ENCODE measurements at regions not wholly inside any gene's neighbourhood (a gene's known extent, or its start where the extent isn't known, plus 50 kb on each side); places are given as distances from the start of the nearest gene placed in this dataset.

DNA sequence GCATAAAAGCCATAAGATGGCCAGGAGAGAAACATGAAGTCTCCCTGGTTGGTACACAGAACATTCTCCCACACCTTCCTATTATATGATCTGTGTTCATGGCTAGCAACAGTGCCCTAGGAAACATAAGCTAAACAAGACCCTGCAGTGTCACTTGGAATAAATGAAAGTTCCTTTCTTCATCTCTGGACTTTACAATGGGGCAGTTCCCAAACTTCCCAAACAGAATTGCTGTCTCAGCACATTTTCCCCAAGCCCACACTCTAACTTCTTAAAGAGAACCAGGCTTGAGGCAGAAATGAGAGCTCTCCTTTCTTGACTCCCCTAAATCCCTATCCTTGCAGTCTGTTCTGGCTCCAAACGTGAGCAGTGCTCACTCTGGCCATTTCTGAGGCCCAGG lies 173.2 kb upstream of the CREB1 start:
- TF ChIP-seq, protein P1, sequence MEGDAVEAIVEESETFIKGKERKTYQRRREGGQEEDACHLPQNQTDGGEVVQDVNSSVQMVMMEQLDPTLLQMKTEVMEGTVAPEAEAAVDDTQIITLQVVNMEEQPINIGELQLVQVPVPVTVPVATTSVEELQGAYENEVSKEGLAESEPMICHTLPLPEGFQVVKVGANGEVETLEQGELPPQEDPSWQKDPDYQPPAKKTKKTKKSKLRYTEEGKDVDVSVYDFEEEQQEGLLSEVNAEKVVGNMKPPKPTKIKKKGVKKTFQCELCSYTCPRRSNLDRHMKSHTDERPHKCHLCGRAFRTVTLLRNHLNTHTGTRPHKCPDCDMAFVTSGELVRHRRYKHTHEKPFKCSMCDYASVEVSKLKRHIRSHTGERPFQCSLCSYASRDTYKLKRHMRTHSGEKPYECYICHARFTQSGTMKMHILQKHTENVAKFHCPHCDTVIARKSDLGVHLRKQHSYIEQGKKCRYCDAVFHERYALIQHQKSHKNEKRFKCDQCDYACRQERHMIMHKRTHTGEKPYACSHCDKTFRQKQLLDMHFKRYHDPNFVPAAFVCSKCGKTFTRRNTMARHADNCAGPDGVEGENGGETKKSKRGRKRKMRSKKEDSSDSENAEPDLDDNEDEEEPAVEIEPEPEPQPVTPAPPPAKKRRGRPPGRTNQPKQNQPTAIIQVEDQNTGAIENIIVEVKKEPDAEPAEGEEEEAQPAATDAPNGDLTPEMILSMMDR (IDR thresholded peaks at IDR 0.05): no peak
- no peak for TF ChIP-seq POLR2A (IDR thresholded peaks at IDR 0.05)

Measured in thyroid gland (tissue), 4 donors.